SK-N-SH (cell line): ENCODE measurements at regions not wholly inside any gene's neighbourhood (a gene's known extent, or its start where the extent isn't known, plus 50 kb on each side); places are given as distances from the start of the nearest gene placed in this dataset.

Experiments used
- CTCF ChIA-PET: fragments of 300-600, 350-600 bp; formaldehyde crosslinking; extraction: SDS; loops from one replicate; lab custom pipeline; 2021; lab: Yijun Ruan, JAX
- POLR2A ChIA-PET: fragments of 350-600 bp; sonication (Branson Sonifier 250); formaldehyde crosslinking; extraction: SDS; loops from one replicate; lab custom pipeline; 2020; ENCODE audit warnings: antibody characterized with exemption, inconsistent platforms; lab: Yijun Ruan, JAX
- DNase-seq: peaks from one replicate; pipeline ENCODE4 v3.0.0; 2012
- H2AFZ ChIP-seq: fragments of 200-600 bp; sonication (generic); 2 replicates; pipeline ENCODE4 v1.8.1; 2016; ENCODE audit warnings: antibody characterized with exemption, mild to moderate bottlenecking, low read depth
- H3F3A ChIP-seq: fragments of 200-600 bp; sonication (generic); replicated peaks from 2 replicates; pipeline ENCODE3; 2016; ENCODE audit warnings: antibody characterized with exemption, mild to moderate bottlenecking; ENCODE audit not compliant: insufficient read depth
- H3K27ac ChIP-seq, 2 experiments: fragments of 200-500 bp in 1 of 2; fragments of 200-600 bp in 1 of 2; sonication (Bioruptor generic) in 1 of 2; sonication (generic), shearing (Covaris generic) in 1 of 2; 2 replicates each; pipeline versions ENCODE4 v1.5.1 to v1.6.1; 2014 to 2016; ENCODE audit warnings: low read depth in 2 of 2, inconsistent platforms in 1 of 2, low read length in 1 of 2, mild to moderate bottlenecking in 1 of 2, mixed read lengths in 1 of 2
- H3K27me3 ChIP-seq: fragments of 200-600 bp; sonication (generic), shearing (Covaris generic); 2 replicates; pipeline ENCODE4 v1.6.1; 2016; ENCODE audit warnings: mixed run types; ENCODE audit not compliant: insufficient read depth
- H3K36me3 ChIP-seq, 2 experiments: fragments of 200-500 bp in 1 of 2; fragments of 200-600 bp in 1 of 2; sonication (Bioruptor generic) in 1 of 2; sonication (generic) in 1 of 2; replicated peaks in 1 of 2; 2 replicates each; pipeline versions ENCODE3 to v1.5.1; 2014 to 2016; ENCODE audit warnings: low read length in 1 of 2, mild to moderate bottlenecking in 1 of 2; ENCODE audit not compliant: insufficient read depth in 2 of 2, control insufficient read depth in 1 of 2
- H3K4me1 ChIP-seq, 2 experiments: fragments of 200-500 bp in 1 of 2; fragments of 200-600 bp in 1 of 2; sonication (Bioruptor generic) in 1 of 2; sonication (generic), shearing (Covaris generic) in 1 of 2; 2 replicates each; pipeline versions ENCODE4 v1.5.1 to v1.6.1; 2014 to 2016; ENCODE audit warnings: low read depth in 1 of 2, low read length in 1 of 2, mixed run types in 1 of 2; ENCODE audit not compliant: insufficient read depth in 2 of 2, control insufficient read depth in 1 of 2
- H3K4me2 ChIP-seq: fragments of 200-600 bp; sonication (generic), shearing (Covaris generic); 2 replicates; pipeline ENCODE4 v1.6.1; 2017; ENCODE audit warnings: mixed run types
- H3K4me3 ChIP-seq, 2 experiments: fragments of 200-500 bp in 1 of 2; fragments of 200-600 bp in 1 of 2; sonication (Bioruptor generic) in 1 of 2; sonication (generic), shearing (Covaris generic) in 1 of 2; 2 replicates each; pipeline versions ENCODE4 v1.5.1 to v1.8.1; 2014 to 2016; ENCODE audit warnings: low read depth in 2 of 2, inconsistent platforms in 1 of 2, low read length in 1 of 2, mild to moderate bottlenecking in 1 of 2, mixed read lengths in 1 of 2, moderate library complexity in 1 of 2
- H3K79me2 ChIP-seq: fragments of 200-600 bp; sonication (generic); 2 replicates; pipeline ENCODE4 v1.8.1; 2017; ENCODE audit warnings: mild to moderate bottlenecking; ENCODE audit not compliant: insufficient read depth
- H3K9ac ChIP-seq: fragments of 200-600 bp; sonication (generic); 2 replicates; pipeline ENCODE4 v1.6.1; 2017; ENCODE audit warnings: mixed run types
- H3K9me2 ChIP-seq: fragments of 200-600 bp; sonication (generic); 2 replicates; pipeline ENCODE4 v1.6.1; 2017; ENCODE audit warnings: mixed run types
- H3K9me3 ChIP-seq: fragments of 200-600 bp; sonication (generic); 2 replicates; pipeline ENCODE4 v1.6.1; 2017; ENCODE audit warnings: mixed run types, mild to moderate bottlenecking, moderate library complexity
- H4K20me1 ChIP-seq: fragments of 200-600 bp; sonication (generic); 2 replicates; pipeline ENCODE4 v1.6.1; 2017; ENCODE audit warnings: mild to moderate bottlenecking, mixed run types; ENCODE audit not compliant: insufficient read depth
- CTCF ChIP-seq: fragments of 200-600 bp; sonication (generic); IDR thresholded peaks from 2 replicates; pipeline ENCODE4 v1.6.1; 2017; ENCODE audit warnings: antibody characterized with exemption, mild to moderate bottlenecking, moderate library complexity
- EP300 ChIP-seq, 2 experiments: IDR thresholded peaks; 2 replicates each; pipeline versions ENCODE4 v1.4.0 to v1.6.1; 2012; ENCODE audit warnings: borderline replicate concordance in 1 of 2, low read depth in 1 of 2, low read length in 1 of 2
- EZH2phosphoT487 ChIP-seq: fragments of 200-600 bp; sonication (generic); IDR thresholded peaks from 2 replicates; pipeline ENCODE4 v1.6.1; 2017; ENCODE audit warnings: low read depth, mixed run types, mild to moderate bottlenecking, antibody characterized with exemption, moderate library complexity, borderline replicate concordance
- FOSL2 ChIP-seq: IDR thresholded peaks from 2 replicates; pipeline ENCODE4 v1.4.0; 2012; ENCODE audit warnings: low read depth, mild to moderate bottlenecking, moderate library complexity, borderline replicate concordance
- FOXM1 ChIP-seq: IDR thresholded peaks from 2 replicates; pipeline ENCODE4 v1.4.0; 2012; ENCODE audit warnings: low read depth, mild to moderate bottlenecking
- GABPA ChIP-seq: IDR thresholded peaks from 2 replicates; pipeline ENCODE4 v1.4.0; 2012; ENCODE audit warnings: low read depth, mild to moderate bottlenecking
- JUND ChIP-seq: IDR thresholded peaks from 2 replicates; pipeline ENCODE4 v1.4.0; 2012
- MAX ChIP-seq: IDR thresholded peaks from 2 replicates; pipeline ENCODE4 v1.4.0; 2012; ENCODE audit warnings: low read depth
- NFIC ChIP-seq: IDR thresholded peaks from 2 replicates; pipeline ENCODE4 v1.4.0; 2012; ENCODE audit warnings: borderline replicate concordance
- NRF1 ChIP-seq: IDR thresholded peaks from 2 replicates; pipeline ENCODE4 v1.6.1; 2012; ENCODE audit warnings: low read depth, mild to moderate bottlenecking, low read length
- POLR2AphosphoS5 ChIP-seq: IDR thresholded peaks from 2 replicates; pipeline ENCODE4 v1.6.1; 2012; ENCODE audit warnings: low read depth, low read length
- RAD21 ChIP-seq: IDR thresholded peaks from 2 replicates; pipeline ENCODE4 v1.6.1; 2012; ENCODE audit warnings: mild to moderate bottlenecking, low read length
- USF1 ChIP-seq: IDR thresholded peaks from 2 replicates; pipeline ENCODE4 v1.4.0; 2012; ENCODE audit warnings: low read depth, borderline replicate concordance
- USF2 ChIP-seq: fragments of 150-350 bp; IDR thresholded peaks from 2 replicates; pipeline ENCODE4 v1.6.1; 2017; ENCODE audit warnings: antibody characterized with exemption, low read length, low read depth, borderline replicate concordance
- whole genome bisulfite sequencing: methylation state at CpG from one replicate; pipeline ENCODE4 v1.1.6; 2017; ENCODE audit warnings: low lambda C conversion rate; 5-methylcytosine and 5-hydroxymethylcytosine counted together

GRCh38 chr2:43060390-43061016 is 165.9 kb downstream of the ZFP36L2 start:
- H3K9ac ChIP-seq = no peak overlapping the region
- no peak overlapping the region for H2AFZ ChIP-seq
- H3K27ac ChIP-seq = peak overlapping the region; percentile 56 to 68; a peak in 3 of 4 replicates
- H3K27me3 ChIP-seq = no peaks in the 10 kb centered on the region
- no peaks in the 10 kb centered on the region for H3K36me3 ChIP-seq
- POLR2A ChIA-PET = no interaction called here
- no peak for DNase-seq
- H3K4me3 ChIP-seq = no peak overlapping the region
- no peak overlapping the region for H3K4me2 ChIP-seq
- WGBS = 92% methylated on average over 3 of the region's 3 CpGs
- no peaks in the 10 kb centered on the region for H4K20me1 ChIP-seq
- H3K9me2 ChIP-seq = no peaks in the 10 kb centered on the region
- peaks cover 25% of the 10 kb centered on the region for H3F3A ChIP-seq
- peaks cover 30 to 41% of the 10 kb centered on the region in 2 experiments for H3K4me1 ChIP-seq
- H3K79me2 ChIP-seq = no peaks in the 10 kb centered on the region
- CTCF ChIA-PET = interaction anchor here (0.9 to 1.0 kb wide), 2 partner anchors 8 to 169 kb away, joined by 3 to 4 read pairs; no protein-coding TSS in a partner anchor
- TF ChIP-seq USF2 (no peak), MAX (no peak), POLR2AphosphoS5 (no peak), USF1 (no peak), NFIC (no peak), EZH2phosphoT487 (no peak), EP300 (IDR thresholded peaks at IDR 0.05; ENCODE audit: borderline replicate concordance in 1 of 2, low read depth in 1 of 2, low read length in 1 of 2) (no peak), CTCF (no peak), GABPA (no peak), RAD21 (no peak), NRF1 (no peak), FOXM1 (no peak), FOSL2 (no peak), JUND (no peak)
- 0 out of 2 replicates have a peak, but pooled peaks cover 5% of the 10 kb centered on the region for H3K9me3 ChIP-seq
